ENCODE measurements at regions not wholly inside any gene's neighbourhood (a gene's known extent, or its start where the extent isn't known, plus 50 kb on each side); places are given as distances from the start of the nearest gene placed in this dataset.

GRCh38 chr13:97140131-97140530 is 82.0 kb upstream of the MBNL2 start:
- no peak for TF ChIP-seq POLR2A (IDR thresholded peaks at IDR 0.05)
- no peak for TF ChIP-seq EP300 (IDR thresholded peaks at IDR 0.05)

All from ovary (tissue), 1 donor.